ENCODE measurements at regions not wholly inside any gene's neighbourhood (a gene's known extent, or its start where the extent isn't known, plus 50 kb on each side); places are given as distances from the start of the nearest gene placed in this dataset.
"Not testable (repeated sequence)": the region's sequence is repeated elsewhere in the genome, so short reads cannot be mapped to it uniquely, and the experiment has no call there.

DNA sequence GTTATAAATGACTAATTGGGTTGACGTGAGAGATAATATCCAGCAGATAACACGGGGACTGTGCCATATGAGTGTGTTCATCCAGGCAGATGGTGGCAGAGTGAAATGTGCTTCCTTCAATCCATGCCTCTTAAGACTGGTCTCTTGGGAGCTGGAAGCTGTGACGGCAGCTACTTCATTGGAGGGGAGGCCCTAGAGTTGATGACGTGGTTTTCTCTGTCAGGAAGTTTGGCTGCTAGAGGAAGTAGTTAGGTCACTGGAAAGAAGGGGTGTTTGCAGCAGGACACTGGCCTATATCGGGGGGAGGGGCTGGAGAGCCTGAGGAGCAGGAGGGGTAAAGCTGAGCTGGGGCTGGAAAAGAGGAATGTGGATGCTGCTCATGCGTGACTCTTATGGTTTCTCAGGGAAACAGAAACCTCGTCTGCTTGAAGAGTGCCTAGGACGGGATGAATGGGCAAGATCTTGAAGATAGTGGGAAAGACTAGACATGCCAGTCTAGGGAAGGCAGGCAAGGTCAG, 3051.6 kb downstream of the RPIA start:
- H3K27ac ChIP-seq (ENCODE audit: low read length); H3K4me1 ChIP-seq (ENCODE audit: control insufficient read depth in 1 of 2, insufficient read depth in 2 of 2, low read length in 2 of 2); H3K27me3 ChIP-seq (ENCODE audit: low read depth, low read length); H3K36me3 ChIP-seq (ENCODE audit: control insufficient read depth in 1 of 2, insufficient read depth in 2 of 2, low read length in 2 of 2); H3K4me3 ChIP-seq (ENCODE audit: low read depth in 1 of 2, low read length in 2 of 2); H3K9me3 ChIP-seq (ENCODE audit: control insufficient read depth in 1 of 2, low read length in 2 of 2): not testable (repeated sequence)

DNA sequence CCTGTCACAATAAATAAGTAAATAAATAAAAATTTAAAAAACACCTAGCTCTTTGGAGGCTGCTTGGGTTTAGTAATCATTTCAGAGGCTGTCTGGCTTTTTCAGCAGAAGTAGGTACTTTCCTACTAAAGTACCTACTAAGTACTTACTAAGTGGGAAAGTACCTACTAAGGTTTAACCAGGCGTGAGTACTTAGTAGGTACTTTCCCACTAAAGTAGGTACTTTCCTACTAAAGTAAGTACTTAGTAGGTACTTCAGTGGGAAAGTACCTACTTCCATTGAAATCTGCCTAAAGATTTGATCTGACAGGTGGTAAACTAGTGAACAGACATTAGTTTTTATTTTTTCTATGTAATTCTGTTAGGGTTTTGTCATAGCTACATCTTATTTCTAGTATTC, 3052.4 kb downstream of the RPIA start:
- not testable (repeated sequence) for H3K4me3 ChIP-seq (ENCODE audit: low read depth in 1 of 2, low read length in 2 of 2); H3K27ac ChIP-seq (ENCODE audit: low read length); H3K27me3 ChIP-seq (ENCODE audit: low read depth, low read length); H3K4me1 ChIP-seq (ENCODE audit: control insufficient read depth in 1 of 2, insufficient read depth in 2 of 2, low read length in 2 of 2); H3K9me3 ChIP-seq (ENCODE audit: control insufficient read depth in 1 of 2, low read length in 2 of 2); H3K36me3 ChIP-seq (ENCODE audit: control insufficient read depth in 1 of 2, insufficient read depth in 2 of 2, low read length in 2 of 2)

DNA sequence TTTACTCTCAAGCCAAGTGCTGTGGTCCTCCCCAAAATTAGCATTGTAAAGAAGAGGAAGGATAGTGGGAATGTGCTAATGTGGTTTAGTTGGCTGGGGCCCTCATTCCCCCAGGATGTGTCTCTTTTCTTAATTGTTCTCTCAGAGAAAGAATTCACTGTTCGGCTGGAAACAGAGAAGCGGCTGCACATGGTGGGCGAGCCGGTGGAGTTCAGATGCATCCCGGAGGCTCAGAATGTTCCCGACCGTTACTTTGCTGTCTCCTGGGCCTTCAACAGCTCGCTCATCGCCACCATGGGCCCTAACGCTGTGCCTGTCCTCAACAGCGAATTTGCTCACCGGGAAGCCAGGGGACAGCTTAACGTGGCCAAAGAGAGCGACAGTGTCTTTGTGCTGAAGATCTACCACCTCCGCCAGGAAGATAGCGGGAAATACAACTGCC, 3053.2 kb downstream of the RPIA start:
- not testable (repeated sequence) for H3K27me3 ChIP-seq (ENCODE audit: low read depth, low read length)

DNA sequence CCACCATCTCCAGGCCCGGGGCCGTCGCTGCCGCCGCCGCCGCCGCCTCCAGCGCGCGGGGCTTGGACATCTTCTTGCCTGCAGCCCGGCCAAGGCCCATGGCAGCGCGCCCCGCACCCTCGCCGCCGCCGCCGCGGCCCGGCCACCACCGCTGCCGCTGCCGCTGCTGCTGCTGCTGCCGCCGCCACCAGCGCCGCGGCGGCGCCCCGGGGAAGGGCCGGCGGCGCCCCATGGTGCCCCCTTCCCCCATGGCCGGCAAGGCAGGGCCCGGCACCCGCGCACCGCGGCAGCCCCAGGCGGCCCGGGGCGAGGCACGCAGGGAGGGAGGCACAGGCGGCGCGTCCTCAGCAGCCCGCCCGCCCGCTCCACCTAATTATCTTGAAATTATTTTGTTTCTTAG, 3057.4 kb downstream of the RPIA start:
- H3K27ac ChIP-seq (ENCODE audit: low read length) = no peak overlapping the region
- H3K36me3 ChIP-seq (ENCODE audit: control insufficient read depth in 1 of 2, insufficient read depth in 2 of 2, low read length in 2 of 2) = no peaks in the 10 kb centered on the region
- H3K9me3 ChIP-seq (ENCODE audit: control insufficient read depth in 1 of 2, low read length in 2 of 2) = no peaks in the 10 kb centered on the region
- H3K27me3 ChIP-seq (ENCODE audit: low read depth, low read length) = no peaks in the 10 kb centered on the region
- no peak overlapping the region for H3K4me3 ChIP-seq (ENCODE audit: low read depth in 1 of 2, low read length in 2 of 2)
- no peaks in the 10 kb centered on the region for H3K4me1 ChIP-seq (ENCODE audit: control insufficient read depth in 1 of 2, insufficient read depth in 2 of 2, low read length in 2 of 2)

More for the DNA sequence above, 3053.2 kb downstream of the RPIA start:
- H3K4me3 ChIP-seq (ENCODE audit: low read depth in 1 of 2, low read length in 2 of 2); H3K9me3 ChIP-seq (ENCODE audit: control insufficient read depth in 1 of 2, low read length in 2 of 2); H3K27ac ChIP-seq (ENCODE audit: low read length); H3K4me1 ChIP-seq (ENCODE audit: control insufficient read depth in 1 of 2, insufficient read depth in 2 of 2, low read length in 2 of 2); H3K36me3 ChIP-seq (ENCODE audit: control insufficient read depth in 1 of 2, insufficient read depth in 2 of 2, low read length in 2 of 2): not testable (repeated sequence)

DNA sequence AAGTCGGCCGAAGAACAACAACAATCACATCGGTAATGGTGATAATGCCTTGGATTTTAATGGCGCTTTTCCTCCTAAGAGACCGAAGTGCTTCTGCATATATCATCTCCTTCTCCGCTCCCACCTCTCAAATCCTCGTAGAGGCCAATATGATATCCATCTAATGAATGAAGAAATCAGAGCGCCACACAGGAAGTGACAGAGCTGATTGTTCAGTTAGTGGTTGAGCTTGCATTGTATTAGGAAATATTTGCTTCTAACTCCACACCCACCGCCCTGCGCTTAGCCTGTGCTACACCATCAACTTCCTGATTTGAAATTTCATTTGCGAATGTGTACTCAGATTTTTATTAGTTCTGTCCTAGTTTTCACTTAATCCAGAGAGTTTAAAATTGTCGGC, 3058.2 kb downstream of the RPIA start:
- H3K4me1 ChIP-seq (ENCODE audit: control insufficient read depth in 1 of 2, insufficient read depth in 2 of 2, low read length in 2 of 2); H3K4me3 ChIP-seq (ENCODE audit: low read depth in 1 of 2, low read length in 2 of 2); H3K27ac ChIP-seq (ENCODE audit: low read length); H3K36me3 ChIP-seq (ENCODE audit: control insufficient read depth in 1 of 2, insufficient read depth in 2 of 2, low read length in 2 of 2); H3K9me3 ChIP-seq (ENCODE audit: control insufficient read depth in 1 of 2, low read length in 2 of 2); H3K27me3 ChIP-seq (ENCODE audit: low read depth, low read length): not testable (repeated sequence)

DNA sequence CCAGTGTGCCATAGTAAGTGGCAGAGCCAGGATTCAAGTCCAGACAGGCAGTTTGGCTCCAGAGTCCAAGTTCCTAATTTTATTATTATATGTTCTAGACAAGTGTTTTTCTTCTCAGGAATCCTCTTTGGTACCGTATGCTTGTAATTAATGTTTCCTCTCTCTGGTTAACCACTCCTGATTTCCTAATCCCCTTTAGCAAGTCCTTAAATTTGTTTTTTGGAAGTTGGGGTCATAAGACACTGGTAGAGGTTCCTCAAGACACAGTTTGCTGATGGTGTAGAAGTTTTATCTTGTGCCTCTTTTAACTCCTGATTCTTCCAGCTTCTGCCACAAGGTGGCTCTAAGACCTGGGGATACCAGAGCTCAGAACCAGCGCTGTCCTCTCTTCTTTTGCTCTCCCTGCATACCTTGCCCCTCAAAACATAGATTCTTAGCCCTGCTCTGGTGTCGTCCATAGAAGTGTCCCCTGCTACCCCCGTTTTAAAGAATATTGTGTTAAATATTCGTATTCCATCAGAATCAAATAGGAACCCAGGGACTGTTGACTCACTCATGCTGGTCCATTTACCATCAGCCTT, 3068.0 kb downstream of the RPIA start:
- H3K36me3 ChIP-seq (ENCODE audit: control insufficient read depth in 1 of 2, insufficient read depth in 2 of 2, low read length in 2 of 2); H3K4me3 ChIP-seq (ENCODE audit: low read depth in 1 of 2, low read length in 2 of 2); H3K4me1 ChIP-seq (ENCODE audit: control insufficient read depth in 1 of 2, insufficient read depth in 2 of 2, low read length in 2 of 2); H3K9me3 ChIP-seq (ENCODE audit: control insufficient read depth in 1 of 2, low read length in 2 of 2); H3K27ac ChIP-seq (ENCODE audit: low read length); H3K27me3 ChIP-seq (ENCODE audit: low read depth, low read length): not testable (repeated sequence)

DNA sequence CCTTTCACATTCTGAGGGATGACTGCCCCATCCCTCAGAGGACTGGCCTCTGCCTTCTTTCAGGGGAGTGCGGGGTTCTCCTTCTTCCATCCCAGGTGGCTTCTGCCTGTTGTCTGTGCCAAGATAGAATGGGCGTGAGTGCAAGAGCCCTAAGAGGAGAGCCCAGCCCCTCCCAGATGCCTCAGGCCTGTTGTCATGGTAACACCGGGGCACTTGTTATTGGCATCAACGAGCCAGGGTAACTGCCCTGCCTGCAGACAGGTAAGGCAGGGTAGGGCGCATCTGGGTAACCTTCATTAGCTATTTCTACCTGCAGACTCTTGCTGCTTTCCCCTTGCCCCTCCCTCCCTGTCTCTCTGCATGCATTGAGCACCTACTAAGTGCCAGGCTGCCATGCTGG, 3069.2 kb downstream of the RPIA start:
- not testable (repeated sequence) for H3K27ac ChIP-seq (ENCODE audit: low read length); H3K4me1 ChIP-seq (ENCODE audit: control insufficient read depth in 1 of 2, insufficient read depth in 2 of 2, low read length in 2 of 2); H3K27me3 ChIP-seq (ENCODE audit: low read depth, low read length); H3K4me3 ChIP-seq (ENCODE audit: low read depth in 1 of 2, low read length in 2 of 2); H3K9me3 ChIP-seq (ENCODE audit: control insufficient read depth in 1 of 2, low read length in 2 of 2); H3K36me3 ChIP-seq (ENCODE audit: control insufficient read depth in 1 of 2, insufficient read depth in 2 of 2, low read length in 2 of 2)

DNA sequence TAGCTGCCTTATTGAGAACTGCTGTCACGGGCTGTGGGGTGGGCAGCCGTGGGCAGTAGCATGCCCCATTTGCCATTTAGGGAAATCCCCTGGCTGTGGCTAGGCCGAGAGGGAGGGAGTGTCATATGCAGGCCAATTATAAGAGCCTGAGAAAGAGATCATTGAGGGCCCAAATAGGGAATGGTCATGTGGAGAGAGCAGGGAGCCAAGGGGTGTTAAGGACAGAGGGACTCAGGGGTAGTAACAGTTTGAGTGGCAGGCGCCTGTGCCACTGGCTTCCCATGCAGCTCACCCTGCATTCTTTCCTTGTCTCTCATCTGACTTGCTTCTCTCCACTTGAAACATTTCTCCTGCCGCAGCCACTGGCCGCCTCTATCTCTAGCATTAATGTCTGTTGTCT, 3070.8 kb downstream of the RPIA start:
- H3K36me3 ChIP-seq (ENCODE audit: control insufficient read depth in 1 of 2, insufficient read depth in 2 of 2, low read length in 2 of 2); H3K4me3 ChIP-seq (ENCODE audit: low read depth in 1 of 2, low read length in 2 of 2); H3K27me3 ChIP-seq (ENCODE audit: low read depth, low read length); H3K9me3 ChIP-seq (ENCODE audit: control insufficient read depth in 1 of 2, low read length in 2 of 2); H3K4me1 ChIP-seq (ENCODE audit: control insufficient read depth in 1 of 2, insufficient read depth in 2 of 2, low read length in 2 of 2); H3K27ac ChIP-seq (ENCODE audit: low read length): not testable (repeated sequence)

DNA sequence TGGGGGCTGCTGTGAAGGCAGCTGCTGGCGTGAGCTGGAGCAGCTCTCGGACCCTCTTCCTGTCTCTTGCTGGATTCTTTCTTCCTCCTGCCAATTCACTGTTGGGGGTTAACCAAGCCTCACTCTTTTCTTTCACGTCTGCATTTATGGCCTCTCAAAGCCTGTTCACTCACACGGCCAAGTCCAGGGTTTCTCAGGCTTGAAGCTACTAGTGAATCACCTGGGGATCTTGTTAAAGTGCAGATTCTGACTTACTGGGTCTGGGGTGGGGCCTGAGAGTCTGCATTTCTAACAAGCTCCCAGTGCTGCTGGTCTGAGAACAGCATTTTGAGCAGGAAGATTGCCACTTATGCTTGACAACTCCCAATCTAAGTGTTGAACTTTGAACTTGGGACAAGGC, 3072.2 kb downstream of the RPIA start:
- not testable (repeated sequence) for H3K27me3 ChIP-seq (ENCODE audit: low read depth, low read length); H3K36me3 ChIP-seq (ENCODE audit: control insufficient read depth in 1 of 2, insufficient read depth in 2 of 2, low read length in 2 of 2)

DNA sequence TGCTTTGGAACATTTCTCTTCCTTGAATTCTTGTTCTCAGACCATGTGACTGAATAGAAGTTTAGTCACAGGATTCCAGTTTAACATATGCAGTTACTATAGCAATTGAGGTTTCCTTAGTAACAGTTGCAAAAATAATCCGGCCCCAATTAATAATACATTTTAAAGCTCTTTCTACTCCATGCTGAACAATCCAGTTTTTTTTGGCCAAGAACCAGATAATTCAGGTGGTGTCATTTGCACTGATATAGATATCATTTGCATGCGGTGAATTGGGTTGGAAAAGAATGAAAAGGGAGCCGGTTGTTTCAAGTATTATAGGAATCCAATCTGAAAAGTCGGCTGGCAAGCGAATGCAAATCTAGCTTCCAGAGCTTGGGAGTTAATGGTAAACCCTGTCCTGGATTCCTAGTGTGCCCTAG, 3073.1 kb downstream of the RPIA start:
- H3K27ac ChIP-seq (ENCODE audit: low read length) = not testable (repeated sequence)

More for the DNA sequence above, 3072.2 kb downstream of the RPIA start:
- not testable (repeated sequence) for H3K27ac ChIP-seq (ENCODE audit: low read length); H3K4me3 ChIP-seq (ENCODE audit: low read depth in 1 of 2, low read length in 2 of 2); H3K4me1 ChIP-seq (ENCODE audit: control insufficient read depth in 1 of 2, insufficient read depth in 2 of 2, low read length in 2 of 2); H3K9me3 ChIP-seq (ENCODE audit: control insufficient read depth in 1 of 2, low read length in 2 of 2)

DNA sequence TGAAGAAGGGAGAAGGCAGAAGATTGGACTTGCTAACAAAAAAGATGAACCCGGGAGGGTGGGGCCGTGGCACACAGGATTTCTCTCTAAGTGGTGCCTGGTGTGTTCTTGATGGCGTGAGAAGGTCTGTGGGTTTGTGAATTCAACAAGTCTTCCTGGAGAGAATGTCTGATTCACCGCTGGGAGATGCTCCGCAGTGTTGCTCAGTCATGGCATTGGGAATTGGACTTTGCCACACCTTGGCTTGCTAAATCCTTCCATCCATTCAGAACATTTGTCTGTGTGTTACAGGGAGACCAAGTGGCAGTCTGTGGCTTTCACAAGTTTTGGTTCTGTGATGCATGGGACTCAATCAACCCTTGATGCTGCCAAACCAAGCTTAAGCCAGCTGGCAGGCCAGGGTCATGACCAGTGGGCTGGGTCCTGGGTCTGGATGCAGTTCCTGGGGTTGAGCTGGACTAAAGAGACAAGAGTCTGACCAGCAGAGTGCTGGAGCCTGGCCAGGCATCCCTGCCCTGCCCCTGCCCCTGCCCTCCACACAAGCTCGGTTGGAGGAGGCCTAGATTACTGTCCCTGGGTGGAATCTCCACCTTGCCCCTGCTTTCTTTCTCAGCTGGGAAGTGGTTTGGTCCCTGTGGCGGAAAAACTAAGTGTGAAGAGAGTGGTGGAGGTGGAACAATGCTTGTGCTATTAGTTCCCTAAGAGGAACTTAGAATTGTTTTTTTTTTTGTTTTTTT, 3073.7 kb downstream of the RPIA start:
- H3K36me3 ChIP-seq (ENCODE audit: control insufficient read depth in 1 of 2, insufficient read depth in 2 of 2, low read length in 2 of 2); H3K27ac ChIP-seq (ENCODE audit: low read length); H3K27me3 ChIP-seq (ENCODE audit: low read depth, low read length); H3K4me1 ChIP-seq (ENCODE audit: control insufficient read depth in 1 of 2, insufficient read depth in 2 of 2, low read length in 2 of 2); H3K9me3 ChIP-seq (ENCODE audit: control insufficient read depth in 1 of 2, low read length in 2 of 2); H3K4me3 ChIP-seq (ENCODE audit: low read depth in 1 of 2, low read length in 2 of 2): not testable (repeated sequence)

More for the DNA sequence above, 3073.1 kb downstream of the RPIA start:
- H3K9me3 ChIP-seq (ENCODE audit: control insufficient read depth in 1 of 2, low read length in 2 of 2); H3K4me1 ChIP-seq (ENCODE audit: control insufficient read depth in 1 of 2, insufficient read depth in 2 of 2, low read length in 2 of 2); H3K36me3 ChIP-seq (ENCODE audit: control insufficient read depth in 1 of 2, insufficient read depth in 2 of 2, low read length in 2 of 2); H3K27me3 ChIP-seq (ENCODE audit: low read depth, low read length); H3K4me3 ChIP-seq (ENCODE audit: low read depth in 1 of 2, low read length in 2 of 2): not testable (repeated sequence)
